ENCODE measurements at regions not wholly inside any gene's neighbourhood (a gene's known extent, or its start where the extent isn't known, plus 50 kb on each side); places are given as distances from the start of the nearest gene placed in this dataset.

GRCh38 chr18:34121200-34121721, 103.5 kb downstream of the NOL4 start:
- no peak for TF ChIP-seq CTCF (IDR thresholded peaks at IDR 0.05)

- no peak for TF ChIP-seq CTCF (IDR thresholded peaks at IDR 0.05)
These were observed 104.4 kb downstream of the NOL4 start for GRCh38 chr18:34120294-34120693.

GRCh38 chr18:34117319-34117718, 107.4 kb downstream of the NOL4 start:
- TF ChIP-seq CTCF (IDR thresholded peaks at IDR 0.05) = no peak

- no peak for TF ChIP-seq CTCF (IDR thresholded peaks at IDR 0.05)
These were observed 109.2 kb downstream of the NOL4 start for GRCh38 chr18:34115409-34116081.

- TF ChIP-seq CTCF (IDR thresholded peaks at IDR 0.05) = no peak
These were observed 109.7 kb downstream of the NOL4 start for GRCh38 chr18:34114996-34115395.

- no peak for TF ChIP-seq CTCF (IDR thresholded peaks at IDR 0.05)
These were observed 116.5 kb downstream of the NOL4 start for GRCh38 chr18:34108206-34108605.

- no peak for TF ChIP-seq CTCF (IDR thresholded peaks at IDR 0.05)
These were observed 126.6 kb downstream of the NOL4 start for GRCh38 chr18:34098109-34098508.

- no peak for TF ChIP-seq CTCF (IDR thresholded peaks at IDR 0.05)
These were observed 127.4 kb downstream of the NOL4 start for GRCh38 chr18:34097312-34097711.
